ENCODE measurements at regions not wholly inside any gene's neighbourhood (a gene's known extent, or its start where the extent isn't known, plus 50 kb on each side); places are given as distances from the start of the nearest gene placed in this dataset.
"Not testable (repeated sequence)": the region's sequence is repeated elsewhere in the genome, so short reads cannot be mapped to it uniquely, and the experiment has no call there.

- TF ChIP-seq CTCF (optimal IDR thresholded peaks at IDR 0.05 in 1 of 3, IDR thresholded peaks at IDR 0.05 in 1 of 3, conservative IDR thresholded peaks at IDR 0.05 in 1 of 3; ENCODE audit: extremely low read depth in 1 of 3, insufficient read depth in 2 of 3, low read length in 3 of 3); EZH2 (IDR thresholded peaks at IDR 0.05; ENCODE audit: low read length): not testable (repeated sequence)
Measured at GRCh38 chrX:90402169-90402568, 480.5 kb downstream of the TGIF2LX start.
